MM.1S (cell line): ENCODE measurements at regions not wholly inside any gene's neighbourhood (a gene's known extent, or its start where the extent isn't known, plus 50 kb on each side); places are given as distances from the start of the nearest gene placed in this dataset.

Experiments used
- DNase-seq: peaks from one replicate; pipeline ENCODE4 v3.0.0-alpha.2; 2015
- H2AFZ ChIP-seq: fragments of 300-600 bp; sonication (generic); 2 replicates; pipeline ENCODE4 v1.6.0; 2016; ENCODE audit warnings: antibody characterized with exemption, low read length
- H3F3A ChIP-seq: fragments of 300-600 bp; sonication (generic); 2 replicates; pipeline ENCODE4 v1.6.1; 2016; ENCODE audit warnings: mild to moderate bottlenecking, antibody characterized with exemption, low read length, moderate library complexity, mixed read lengths; ENCODE audit not compliant: insufficient read depth
- H3K27ac ChIP-seq: fragments of 300-600 bp; sonication (generic); 2 replicates; pipeline ENCODE4 v1.5.1; 2016; ENCODE audit warnings: mild to moderate bottlenecking, low read length
- H3K27me3 ChIP-seq: fragments of 300-600 bp; sonication (generic); replicated peaks from 2 replicates; pipeline ENCODE4 v1.6.0; 2016; ENCODE audit warnings: low read length; ENCODE audit not compliant: insufficient read depth
- H3K36me3 ChIP-seq: fragments of 300-600 bp; sonication (generic); replicated peaks from 2 replicates; pipeline ENCODE4 v1.6.1; 2016; ENCODE audit warnings: mild to moderate bottlenecking, low read length, mixed read lengths; ENCODE audit not compliant: insufficient read depth
- H3K4me1 ChIP-seq: fragments of 300-600 bp; sonication (generic); 2 replicates; pipeline ENCODE4 v1.6.1; 2016; ENCODE audit warnings: low read length, mixed read lengths
- H3K4me2 ChIP-seq: fragments of 300-600 bp; sonication (generic); 2 replicates; pipeline ENCODE4 v1.6.0; 2016; ENCODE audit warnings: low read depth, low read length
- H3K4me3 ChIP-seq: fragments of 300-600 bp; sonication (generic); 2 replicates; pipeline ENCODE4 v1.5.1; 2016; ENCODE audit warnings: low read length, mixed read lengths
- H3K79me2 ChIP-seq: fragments of 300-600 bp; sonication (generic); 2 replicates; pipeline ENCODE4 v1.6.1; 2016; ENCODE audit warnings: mixed run types, low read length, mixed read lengths
- H3K9ac ChIP-seq: fragments of 300-600 bp; sonication (generic); 2 replicates; pipeline ENCODE4 v1.6.1; 2016; ENCODE audit warnings: low read length, mixed read lengths
- H3K9me2 ChIP-seq: fragments of 300-600 bp; sonication (generic); replicated peaks from 2 replicates; pipeline ENCODE4 v1.6.1; 2016; ENCODE audit warnings: mild to moderate bottlenecking, low read length, mixed read lengths; ENCODE audit not compliant: insufficient read depth
- H3K9me3 ChIP-seq: fragments of 300-600 bp; sonication (generic); replicated peaks from 2 replicates; pipeline ENCODE4 v1.6.1; 2016; ENCODE audit warnings: mild to moderate bottlenecking, low read length, mixed read lengths; ENCODE audit not compliant: insufficient read depth
- H4K20me1 ChIP-seq: fragments of 300-600 bp; sonication (generic); 2 replicates; pipeline ENCODE4 v1.6.1; 2016; ENCODE audit warnings: mild to moderate bottlenecking, low read length, moderate library complexity, mixed read lengths; ENCODE audit not compliant: insufficient read depth
- EZH2 ChIP-seq: fragments of 300-600 bp; sonication (generic); optimal IDR thresholded peaks from 2 replicates; pipeline ENCODE3; 2017; ENCODE audit warnings: low read depth, mild to moderate bottlenecking, antibody characterized with exemption, low read length, mixed read lengths
- EZH2phosphoT487 ChIP-seq: fragments of 300-600 bp; sonication (generic); IDR thresholded peaks from 2 replicates; pipeline ENCODE4 v1.6.1; 2018; ENCODE audit warnings: antibody characterized with exemption, low read length
- TF ChIP-seq, protein P1 (sequence below): fragments of 300-600 bp; sonication (generic); IDR thresholded peaks from 2 replicates; pipeline ENCODE4 v1.5.1; 2016; ENCODE audit warnings: antibody characterized with exemption, low read length, mixed read lengths

DNA sequence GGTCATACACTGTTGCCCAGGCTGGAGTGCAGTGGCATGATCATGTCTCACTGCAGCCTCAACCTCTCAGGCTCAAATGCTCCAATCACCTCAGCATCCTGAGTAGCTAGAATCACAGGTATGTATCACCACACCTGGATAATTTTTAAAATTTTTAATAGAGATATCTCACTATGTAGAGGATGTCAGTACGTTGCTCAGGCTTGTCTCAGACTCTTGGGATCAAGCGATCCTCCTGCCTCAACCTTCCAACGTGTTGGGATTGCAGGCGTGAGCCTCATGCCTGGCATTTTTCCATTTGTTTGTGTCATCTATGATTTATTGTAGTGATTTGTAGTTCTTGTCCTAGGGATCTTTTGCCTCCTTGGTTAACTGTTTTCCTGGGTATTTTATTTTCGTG lies 985.2 kb upstream of the B3GALT2 start:
- TF ChIP-seq EZH2 (no peak), EZH2phosphoT487 (no peak)
- TF ChIP-seq, protein P1, sequence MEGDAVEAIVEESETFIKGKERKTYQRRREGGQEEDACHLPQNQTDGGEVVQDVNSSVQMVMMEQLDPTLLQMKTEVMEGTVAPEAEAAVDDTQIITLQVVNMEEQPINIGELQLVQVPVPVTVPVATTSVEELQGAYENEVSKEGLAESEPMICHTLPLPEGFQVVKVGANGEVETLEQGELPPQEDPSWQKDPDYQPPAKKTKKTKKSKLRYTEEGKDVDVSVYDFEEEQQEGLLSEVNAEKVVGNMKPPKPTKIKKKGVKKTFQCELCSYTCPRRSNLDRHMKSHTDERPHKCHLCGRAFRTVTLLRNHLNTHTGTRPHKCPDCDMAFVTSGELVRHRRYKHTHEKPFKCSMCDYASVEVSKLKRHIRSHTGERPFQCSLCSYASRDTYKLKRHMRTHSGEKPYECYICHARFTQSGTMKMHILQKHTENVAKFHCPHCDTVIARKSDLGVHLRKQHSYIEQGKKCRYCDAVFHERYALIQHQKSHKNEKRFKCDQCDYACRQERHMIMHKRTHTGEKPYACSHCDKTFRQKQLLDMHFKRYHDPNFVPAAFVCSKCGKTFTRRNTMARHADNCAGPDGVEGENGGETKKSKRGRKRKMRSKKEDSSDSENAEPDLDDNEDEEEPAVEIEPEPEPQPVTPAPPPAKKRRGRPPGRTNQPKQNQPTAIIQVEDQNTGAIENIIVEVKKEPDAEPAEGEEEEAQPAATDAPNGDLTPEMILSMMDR = no peak
- Histone ChIP-seq H3K9ac (no peak overlapping the region), H3K36me3 (no peaks in the 10 kb centered on the region), H3K79me2 (no peaks in the 10 kb centered on the region), H3K4me1 (no peaks in the 10 kb centered on the region), H3K9me2 (no peaks in the 10 kb centered on the region), H3K9me3 (no peaks in the 10 kb centered on the region), H3K4me2 (no peak overlapping the region), H3K27ac (no peak overlapping the region), H3F3A (no peaks in the 10 kb centered on the region), H2AFZ (no peak overlapping the region), H4K20me1 (no peaks in the 10 kb centered on the region), H3K4me3 (no peak overlapping the region), H3K27me3 (no peaks in the 10 kb centered on the region)
- no peak for DNase-seq

DNA sequence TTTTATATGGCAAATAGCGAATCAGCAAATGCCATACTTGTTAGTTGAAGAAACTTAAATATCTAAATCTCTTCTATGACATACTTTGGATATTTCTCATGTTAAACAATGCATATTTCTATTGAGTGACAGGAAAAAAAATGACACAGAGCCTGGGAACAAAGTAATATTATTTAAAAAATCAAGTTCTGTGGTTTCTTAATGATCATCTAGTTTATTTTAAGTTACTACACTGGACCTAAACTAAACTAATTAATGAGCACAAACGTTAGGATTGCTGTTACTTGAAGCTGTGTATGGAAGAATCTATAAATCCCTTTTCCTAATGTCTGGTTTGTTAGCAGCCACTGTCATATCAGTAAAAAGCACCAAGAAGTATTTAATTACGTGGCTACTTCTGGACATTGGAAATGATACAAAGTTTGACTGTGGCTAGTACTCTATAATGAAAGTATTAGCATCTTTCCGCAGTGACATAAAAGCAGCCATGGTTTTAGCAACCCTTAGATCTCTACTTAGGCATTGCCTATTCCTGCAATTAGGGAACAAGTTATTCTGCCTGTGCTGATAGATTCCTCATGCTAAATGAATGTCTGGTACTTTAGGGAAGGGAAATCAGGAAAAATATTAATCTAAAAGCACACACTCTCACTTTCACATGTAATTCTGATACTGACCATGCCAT lies 981.7 kb upstream of the B3GALT2 start:
- Histone ChIP-seq H2AFZ (no peak overlapping the region), H3K4me1 (no peaks in the 10 kb centered on the region), H3K27ac (no peak overlapping the region), H3K9ac (no peak overlapping the region), H3K4me2 (no peak overlapping the region), H3K9me2 (no peaks in the 10 kb centered on the region), H3K4me3 (no peak overlapping the region), H3K79me2 (no peaks in the 10 kb centered on the region), H3K9me3 (no peaks in the 10 kb centered on the region), H3F3A (no peaks in the 10 kb centered on the region), H3K36me3 (no peaks in the 10 kb centered on the region), H3K27me3 (no peaks in the 10 kb centered on the region), H4K20me1 (no peaks in the 10 kb centered on the region)
- TF ChIP-seq, protein P1 = no peak
- TF ChIP-seq EZH2phosphoT487 (no peak), EZH2 (no peak)
- no peak for DNase-seq

DNA sequence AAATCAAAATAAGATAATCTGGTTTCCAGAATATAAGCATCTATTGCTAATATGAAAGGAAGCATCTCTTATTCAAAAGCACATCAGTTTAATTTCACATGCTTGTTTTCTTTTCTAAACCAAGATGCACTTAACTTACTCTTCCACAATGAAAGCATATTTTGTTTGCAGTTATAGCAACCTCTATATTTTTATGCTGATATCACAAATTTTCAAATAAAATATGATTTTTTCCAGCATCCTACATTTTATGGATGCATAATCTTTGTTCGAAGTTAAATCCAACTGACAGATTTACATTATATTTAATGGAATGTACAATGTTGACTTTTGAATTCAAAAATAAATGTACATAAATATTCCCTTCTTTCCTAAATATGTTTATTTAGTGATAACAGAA lies 978.3 kb upstream of the B3GALT2 start:
- no peaks in the 10 kb centered on the region for H3F3A ChIP-seq
- H2AFZ ChIP-seq = no peak overlapping the region
- no peaks in the 10 kb centered on the region for H3K27me3 ChIP-seq
- H3K36me3 ChIP-seq = no peaks in the 10 kb centered on the region
- no peak overlapping the region for H3K27ac ChIP-seq
- H3K9me2 ChIP-seq = no peaks in the 10 kb centered on the region
- H3K9me3 ChIP-seq = no peaks in the 10 kb centered on the region
- no peaks in the 10 kb centered on the region for H4K20me1 ChIP-seq
- no peak overlapping the region for H3K9ac ChIP-seq
- no peak overlapping the region for H3K4me3 ChIP-seq
- no peaks in the 10 kb centered on the region for H3K79me2 ChIP-seq
- TF ChIP-seq, protein P1 = no peak
- TF ChIP-seq EZH2phosphoT487 = no peak
- no peaks in the 10 kb centered on the region for H3K4me1 ChIP-seq
- no peak overlapping the region for H3K4me2 ChIP-seq
- DNase-seq = no peak
